ENCODE measurements at regions not wholly inside any gene's neighbourhood (a gene's known extent, or its start where the extent isn't known, plus 50 kb on each side); places are given as distances from the start of the nearest gene placed in this dataset.

DNA sequence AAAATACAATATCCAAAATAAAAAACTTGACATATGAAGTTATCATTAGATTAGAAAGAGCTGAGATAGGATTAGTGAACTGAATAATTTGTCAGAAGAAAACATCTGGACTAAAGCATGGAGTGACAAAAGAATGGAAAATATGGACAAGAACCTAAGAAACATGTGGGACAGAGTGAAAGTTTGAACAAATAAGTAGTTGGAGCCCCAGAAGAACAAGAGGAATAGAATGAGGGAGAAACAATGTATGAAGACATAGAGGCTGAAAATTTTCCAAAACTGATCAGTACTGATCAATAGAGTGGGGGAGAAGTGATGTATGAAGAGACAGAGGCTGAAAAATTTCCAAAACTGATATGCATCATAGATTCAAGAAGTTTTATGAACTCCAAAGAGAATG, 170.6 kb upstream of the CRY1 start:
- TF ChIP-seq, protein P1, sequence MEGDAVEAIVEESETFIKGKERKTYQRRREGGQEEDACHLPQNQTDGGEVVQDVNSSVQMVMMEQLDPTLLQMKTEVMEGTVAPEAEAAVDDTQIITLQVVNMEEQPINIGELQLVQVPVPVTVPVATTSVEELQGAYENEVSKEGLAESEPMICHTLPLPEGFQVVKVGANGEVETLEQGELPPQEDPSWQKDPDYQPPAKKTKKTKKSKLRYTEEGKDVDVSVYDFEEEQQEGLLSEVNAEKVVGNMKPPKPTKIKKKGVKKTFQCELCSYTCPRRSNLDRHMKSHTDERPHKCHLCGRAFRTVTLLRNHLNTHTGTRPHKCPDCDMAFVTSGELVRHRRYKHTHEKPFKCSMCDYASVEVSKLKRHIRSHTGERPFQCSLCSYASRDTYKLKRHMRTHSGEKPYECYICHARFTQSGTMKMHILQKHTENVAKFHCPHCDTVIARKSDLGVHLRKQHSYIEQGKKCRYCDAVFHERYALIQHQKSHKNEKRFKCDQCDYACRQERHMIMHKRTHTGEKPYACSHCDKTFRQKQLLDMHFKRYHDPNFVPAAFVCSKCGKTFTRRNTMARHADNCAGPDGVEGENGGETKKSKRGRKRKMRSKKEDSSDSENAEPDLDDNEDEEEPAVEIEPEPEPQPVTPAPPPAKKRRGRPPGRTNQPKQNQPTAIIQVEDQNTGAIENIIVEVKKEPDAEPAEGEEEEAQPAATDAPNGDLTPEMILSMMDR (IDR thresholded peaks at IDR 0.05) = no peak
- TF ChIP-seq POLR2A (IDR thresholded peaks at IDR 0.05) = no peak

All from Peyer's patch (tissue), 4 donors.